ENCODE measurements at regions not wholly inside any gene's neighbourhood (a gene's known extent, or its start where the extent isn't known, plus 50 kb on each side); places are given as distances from the start of the nearest gene placed in this dataset.

DNA sequence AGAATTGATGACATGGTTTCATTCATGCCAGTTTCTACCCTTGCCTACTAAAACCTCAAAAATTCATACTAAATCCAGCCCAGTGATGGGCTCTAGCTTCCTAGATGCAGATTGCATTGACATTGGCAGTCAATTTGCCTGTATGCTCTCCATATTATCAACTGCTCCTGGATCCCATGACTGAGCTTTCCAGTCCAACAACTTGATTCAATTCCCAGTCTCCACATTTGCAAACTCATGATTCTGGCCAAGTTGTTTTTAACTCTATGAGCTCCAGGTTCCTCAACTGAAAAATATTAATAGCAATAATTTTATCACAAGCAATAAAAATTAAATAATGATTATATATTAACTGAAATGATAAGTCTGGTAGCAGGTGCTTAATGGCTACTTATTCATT, 51.0 kb upstream of the DSC1 start:
- in situ Hi-C loops (cut with MboI; ENCODE audit: low sequenced_read_pairs, unreplicated experiment): no loop called here
- TF ChIP-seq, protein P1, sequence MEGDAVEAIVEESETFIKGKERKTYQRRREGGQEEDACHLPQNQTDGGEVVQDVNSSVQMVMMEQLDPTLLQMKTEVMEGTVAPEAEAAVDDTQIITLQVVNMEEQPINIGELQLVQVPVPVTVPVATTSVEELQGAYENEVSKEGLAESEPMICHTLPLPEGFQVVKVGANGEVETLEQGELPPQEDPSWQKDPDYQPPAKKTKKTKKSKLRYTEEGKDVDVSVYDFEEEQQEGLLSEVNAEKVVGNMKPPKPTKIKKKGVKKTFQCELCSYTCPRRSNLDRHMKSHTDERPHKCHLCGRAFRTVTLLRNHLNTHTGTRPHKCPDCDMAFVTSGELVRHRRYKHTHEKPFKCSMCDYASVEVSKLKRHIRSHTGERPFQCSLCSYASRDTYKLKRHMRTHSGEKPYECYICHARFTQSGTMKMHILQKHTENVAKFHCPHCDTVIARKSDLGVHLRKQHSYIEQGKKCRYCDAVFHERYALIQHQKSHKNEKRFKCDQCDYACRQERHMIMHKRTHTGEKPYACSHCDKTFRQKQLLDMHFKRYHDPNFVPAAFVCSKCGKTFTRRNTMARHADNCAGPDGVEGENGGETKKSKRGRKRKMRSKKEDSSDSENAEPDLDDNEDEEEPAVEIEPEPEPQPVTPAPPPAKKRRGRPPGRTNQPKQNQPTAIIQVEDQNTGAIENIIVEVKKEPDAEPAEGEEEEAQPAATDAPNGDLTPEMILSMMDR (IDR thresholded peaks at IDR 0.05; ENCODE audit: borderline replicate concordance, control extremely low read depth, extremely low read depth, insufficient read depth, missing control alignments): no peak
- DNase-seq (ENCODE audit: low spot score): no peak

DNA sequence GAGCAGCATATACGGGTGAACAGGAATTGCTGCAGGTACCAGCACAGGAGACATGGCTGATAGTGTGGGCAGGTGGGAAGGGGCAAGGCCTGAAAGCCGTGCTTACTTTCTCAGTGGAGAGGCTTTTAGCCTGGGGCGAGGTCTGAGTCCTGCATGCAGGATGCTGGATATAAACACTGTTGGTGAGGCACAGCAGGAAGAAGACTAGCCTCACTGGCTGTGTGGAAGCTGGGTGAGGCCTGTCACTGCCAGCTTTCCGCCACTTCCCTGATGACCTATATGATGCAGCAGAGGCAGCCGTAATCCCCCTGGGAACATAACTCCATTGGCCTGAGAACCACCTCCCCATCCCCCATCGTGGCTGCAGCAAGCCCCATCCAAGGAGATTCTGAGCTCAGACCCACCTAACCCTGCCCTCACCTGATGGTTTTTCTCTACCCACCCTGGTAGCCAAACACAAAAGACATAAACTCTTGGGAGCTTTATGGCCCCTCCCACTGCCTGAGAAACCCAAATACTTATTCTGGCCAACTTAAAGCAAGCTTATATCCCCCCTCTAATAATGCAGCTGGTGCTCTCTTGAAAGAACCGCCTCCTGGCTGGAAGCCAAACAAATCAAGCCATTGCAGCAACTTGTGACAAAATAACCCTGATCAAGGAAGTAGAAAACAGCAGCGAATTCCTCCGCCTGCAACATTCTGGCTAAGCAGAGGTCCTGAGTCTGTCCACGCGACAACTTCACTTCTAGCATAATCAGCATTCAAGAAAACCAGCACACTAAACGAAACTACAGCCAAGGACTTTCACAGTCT, 54.6 kb upstream of the DSC1 start:
- TF ChIP-seq, protein P1 (IDR thresholded peaks at IDR 0.05; ENCODE audit: borderline replicate concordance, control extremely low read depth, extremely low read depth, insufficient read depth, missing control alignments): no peak
- in situ Hi-C loops (cut with MboI; ENCODE audit: low sequenced_read_pairs, unreplicated experiment): no loop called here
- DNase-seq (ENCODE audit: low spot score): no peak

DNA sequence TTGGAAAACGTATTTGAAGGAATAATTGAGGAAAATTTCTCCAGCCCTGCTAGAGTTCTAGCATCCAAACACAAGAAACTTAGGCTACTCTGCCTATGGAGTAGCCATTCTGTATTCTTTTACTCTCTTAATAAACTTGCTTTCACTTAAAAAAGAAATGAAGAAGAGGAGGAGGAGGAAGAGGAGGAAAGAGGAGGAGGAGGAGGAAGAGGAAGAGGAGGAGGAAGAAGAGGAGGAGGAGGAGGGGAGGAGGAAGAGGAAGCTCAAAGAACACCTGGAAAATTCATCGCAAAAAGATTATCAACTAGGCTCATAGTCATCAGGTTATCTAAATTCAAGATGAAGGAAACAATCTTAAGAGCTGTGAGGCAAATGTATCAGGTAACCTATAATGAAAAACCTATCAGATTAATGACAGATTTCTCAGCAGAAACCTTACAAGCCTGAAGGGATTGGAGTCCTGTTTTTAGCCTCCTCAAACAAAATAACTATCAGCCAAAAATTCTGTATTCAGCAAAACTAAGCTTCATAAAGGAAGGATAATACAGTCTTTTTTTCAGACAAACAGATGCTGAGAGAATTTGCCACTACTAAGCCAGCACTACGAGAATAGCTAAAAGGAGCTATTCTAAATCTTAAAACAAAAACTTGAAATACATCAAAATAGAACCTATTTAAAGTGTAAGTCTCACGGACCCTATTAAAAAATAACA, 56.2 kb upstream of the DSC1 start:
- TF ChIP-seq, protein P1 (IDR thresholded peaks at IDR 0.05; ENCODE audit: borderline replicate concordance, control extremely low read depth, extremely low read depth, insufficient read depth, missing control alignments): no peak
- DNase-seq (ENCODE audit: low spot score): no peak
- in situ Hi-C loops (cut with MboI; ENCODE audit: low sequenced_read_pairs, unreplicated experiment): no loop called here

DNA sequence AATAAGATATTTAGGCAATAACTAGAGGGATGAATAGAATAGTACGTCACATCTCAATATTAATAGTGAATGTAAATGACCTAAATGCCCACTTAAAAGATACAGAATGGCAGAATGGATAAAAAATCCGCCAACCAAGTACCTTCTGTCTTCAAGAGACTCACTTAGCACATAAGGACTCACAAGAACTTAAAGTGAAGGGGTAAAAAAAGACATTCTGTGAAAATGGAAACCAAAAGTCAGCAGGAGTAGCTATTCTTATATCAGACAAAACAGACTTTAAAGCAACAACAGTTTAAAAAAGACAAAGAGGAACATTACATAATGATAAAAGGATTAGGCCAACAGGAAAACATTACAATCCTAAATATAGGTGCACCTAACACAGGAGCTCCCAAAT, 56.7 kb upstream of the DSC1 start:
- DNase-seq (ENCODE audit: low spot score): no peak
- in situ Hi-C loops (cut with MboI; ENCODE audit: low sequenced_read_pairs, unreplicated experiment): no loop called here
- TF ChIP-seq, protein P1 (IDR thresholded peaks at IDR 0.05; ENCODE audit: borderline replicate concordance, control extremely low read depth, extremely low read depth, insufficient read depth, missing control alignments): no peak

DNA sequence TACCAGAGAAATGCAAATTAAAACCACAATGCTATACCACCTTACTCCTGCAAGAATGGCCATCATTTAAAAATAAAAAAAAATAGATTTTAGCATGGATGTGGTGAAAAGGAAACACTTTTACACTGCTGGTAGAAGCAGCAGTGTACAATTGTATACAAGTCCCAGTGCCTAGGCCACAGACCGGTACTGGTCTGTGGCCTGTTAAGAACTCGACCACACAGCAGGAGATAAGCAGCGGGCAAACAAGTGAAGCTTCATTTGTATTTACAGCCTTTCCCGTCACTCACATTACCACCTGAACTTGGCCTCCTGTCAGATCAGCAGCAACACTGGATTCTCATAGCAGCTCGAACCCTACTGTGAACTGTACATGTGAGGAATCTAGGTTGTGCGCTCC, 60.7 kb upstream of the DSC1 start:
- in situ Hi-C loops (cut with MboI; ENCODE audit: low sequenced_read_pairs, unreplicated experiment): no loop called here
- no peak for DNase-seq (ENCODE audit: low spot score)
- TF ChIP-seq, protein P1 (IDR thresholded peaks at IDR 0.05; ENCODE audit: borderline replicate concordance, control extremely low read depth, extremely low read depth, insufficient read depth, missing control alignments): no peak

DNA sequence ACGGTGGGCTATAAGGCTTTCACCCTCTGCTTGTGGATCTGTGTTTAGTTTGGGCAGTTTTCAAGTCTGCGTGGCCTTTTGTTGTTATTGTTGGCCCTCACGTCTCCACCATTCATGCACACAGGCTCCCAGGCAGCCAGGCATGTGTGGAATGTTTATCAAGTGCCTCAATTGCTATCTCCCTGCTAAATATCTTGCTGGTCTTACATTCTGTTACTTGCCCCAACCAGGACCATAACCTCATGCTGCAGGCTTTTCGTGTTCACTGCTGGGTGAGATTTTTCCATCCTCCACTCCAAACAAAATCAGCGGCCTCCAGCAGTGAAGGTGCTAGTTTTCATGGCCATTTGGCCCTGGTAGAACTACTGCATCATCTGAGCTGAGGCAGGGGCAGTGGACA, 63.0 kb upstream of the DSC1 start:
- TF ChIP-seq, protein P1 (IDR thresholded peaks at IDR 0.05; ENCODE audit: borderline replicate concordance, control extremely low read depth, extremely low read depth, insufficient read depth, missing control alignments): no peak
- DNase-seq (ENCODE audit: low spot score): no peak
- in situ Hi-C loops (cut with MboI; ENCODE audit: low sequenced_read_pairs, unreplicated experiment): no loop called here
